ENCODE measurements at regions not wholly inside any gene's neighbourhood (a gene's known extent, or its start where the extent isn't known, plus 50 kb on each side); places are given as distances from the start of the nearest gene placed in this dataset.

- H3K9me3 ChIP-seq (ENCODE audit: insufficient read depth, low read length, severe bottlenecking) = no peaks in the 10 kb centered on the region
- H3K27me3 ChIP-seq (ENCODE audit: insufficient read depth, low read length, poor library complexity) = no peaks in the 10 kb centered on the region
- peak overlapping the region; percentile 51 for H2AFZ ChIP-seq (ENCODE audit: low read depth, low read length)
- H3K4me1 ChIP-seq (ENCODE audit: insufficient read depth, low read length) = peaks cover 23% of the 10 kb centered on the region
- H3K27ac ChIP-seq (ENCODE audit: low read length) = 0 out of 2 replicates have a peak overlapping the region, but pooled peaks have one; percentile 43
- TF ChIP-seq EZH2 (IDR thresholded peaks at IDR 0.05; ENCODE audit: borderline replicate concordance, low read depth, low read length, severe bottlenecking) = no peak
- no peak for TF ChIP-seq CTCF (IDR thresholded peaks at IDR 0.05; ENCODE audit: borderline replicate concordance, extremely low read depth, low read length, poor library complexity, severe bottlenecking)
- H3K9ac ChIP-seq (ENCODE audit: low read depth, low read length) = no peak overlapping the region
- no peak overlapping the region for H3K4me3 ChIP-seq (ENCODE audit: low read depth in 1 of 2, low read length in 2 of 2)
- no peaks in the 10 kb centered on the region for H3K36me3 ChIP-seq (ENCODE audit: insufficient read depth, low read length)
- ATAC-seq (ENCODE audit: insufficient read depth, low read depth) (no peak), DNase-seq (no peak)
- no peaks in the 10 kb centered on the region for H3K79me2 ChIP-seq (ENCODE audit: insufficient read depth, low read length)
- no peaks in the 10 kb centered on the region for H4K20me1 ChIP-seq (ENCODE audit: insufficient read depth, low read length)
- no peak overlapping the region for H3K4me2 ChIP-seq (ENCODE audit: insufficient read depth, low read length)
Measured at GRCh38 chr10:4080225-4080805, 295.3 kb upstream of the KLF6 start.

GRCh38 chr10:4079803-4080202 lies 294.8 kb upstream of the KLF6 start:
- ATAC-seq (ENCODE audit: insufficient read depth, low read depth) (no peak), DNase-seq (no peak)
- Histone ChIP-seq H3K9me3 (ENCODE audit: insufficient read depth, low read length, severe bottlenecking) (no peaks in the 10 kb centered on the region), H2AFZ (ENCODE audit: low read depth, low read length) (no peak overlapping the region), H3K36me3 (ENCODE audit: insufficient read depth, low read length) (no peaks in the 10 kb centered on the region), H3K4me1 (ENCODE audit: insufficient read depth, low read length) (peaks cover 28% of the 10 kb centered on the region), H3K4me2 (ENCODE audit: insufficient read depth, low read length) (no peak overlapping the region), H4K20me1 (ENCODE audit: insufficient read depth, low read length) (no peaks in the 10 kb centered on the region), H3K27ac (ENCODE audit: low read length) (no peak overlapping the region), H3K79me2 (ENCODE audit: insufficient read depth, low read length) (no peaks in the 10 kb centered on the region), H3K27me3 (ENCODE audit: insufficient read depth, low read length, poor library complexity) (no peaks in the 10 kb centered on the region), H3K9ac (ENCODE audit: low read depth, low read length) (no peak overlapping the region), H3K4me3 (ENCODE audit: low read depth in 1 of 2, low read length in 2 of 2) (no peak overlapping the region)
- TF ChIP-seq EZH2 (IDR thresholded peaks at IDR 0.05; ENCODE audit: borderline replicate concordance, low read depth, low read length, severe bottlenecking) = no peak
- no peak for TF ChIP-seq CTCF (IDR thresholded peaks at IDR 0.05; ENCODE audit: borderline replicate concordance, extremely low read depth, low read length, poor library complexity, severe bottlenecking)

- H2AFZ ChIP-seq (ENCODE audit: low read depth, low read length) = no peak overlapping the region
- DNase-seq (no peak), ATAC-seq (ENCODE audit: insufficient read depth, low read depth) (no peak)
- H3K4me3 ChIP-seq (ENCODE audit: low read depth in 1 of 2, low read length in 2 of 2) = no peak overlapping the region
- H3K36me3 ChIP-seq (ENCODE audit: insufficient read depth, low read length) = no peaks in the 10 kb centered on the region
- no peak overlapping the region for H3K27ac ChIP-seq (ENCODE audit: low read length)
- TF ChIP-seq EZH2 (IDR thresholded peaks at IDR 0.05; ENCODE audit: borderline replicate concordance, low read depth, low read length, severe bottlenecking) (no peak), CTCF (IDR thresholded peaks at IDR 0.05; ENCODE audit: borderline replicate concordance, extremely low read depth, low read length, poor library complexity, severe bottlenecking) (no peak)
- H3K4me1 ChIP-seq (ENCODE audit: insufficient read depth, low read length) = peaks cover 38% of the 10 kb centered on the region
- H4K20me1 ChIP-seq (ENCODE audit: insufficient read depth, low read length) = no peaks in the 10 kb centered on the region
- H3K4me2 ChIP-seq (ENCODE audit: insufficient read depth, low read length) = no peak overlapping the region
- H3K79me2 ChIP-seq (ENCODE audit: insufficient read depth, low read length) = no peaks in the 10 kb centered on the region
- H3K9me3 ChIP-seq (ENCODE audit: insufficient read depth, low read length, severe bottlenecking) = no peaks in the 10 kb centered on the region
- no peaks in the 10 kb centered on the region for H3K27me3 ChIP-seq (ENCODE audit: insufficient read depth, low read length, poor library complexity)
- no peak overlapping the region for H3K9ac ChIP-seq (ENCODE audit: low read depth, low read length)
Measured at GRCh38 chr10:4077804-4078203, 292.8 kb upstream of the KLF6 start.

All from DND-41 (cell line).